ENCODE measurements at regions not wholly inside any gene's neighbourhood (a gene's known extent, or its start where the extent isn't known, plus 50 kb on each side); places are given as distances from the start of the nearest gene placed in this dataset.

DNA sequence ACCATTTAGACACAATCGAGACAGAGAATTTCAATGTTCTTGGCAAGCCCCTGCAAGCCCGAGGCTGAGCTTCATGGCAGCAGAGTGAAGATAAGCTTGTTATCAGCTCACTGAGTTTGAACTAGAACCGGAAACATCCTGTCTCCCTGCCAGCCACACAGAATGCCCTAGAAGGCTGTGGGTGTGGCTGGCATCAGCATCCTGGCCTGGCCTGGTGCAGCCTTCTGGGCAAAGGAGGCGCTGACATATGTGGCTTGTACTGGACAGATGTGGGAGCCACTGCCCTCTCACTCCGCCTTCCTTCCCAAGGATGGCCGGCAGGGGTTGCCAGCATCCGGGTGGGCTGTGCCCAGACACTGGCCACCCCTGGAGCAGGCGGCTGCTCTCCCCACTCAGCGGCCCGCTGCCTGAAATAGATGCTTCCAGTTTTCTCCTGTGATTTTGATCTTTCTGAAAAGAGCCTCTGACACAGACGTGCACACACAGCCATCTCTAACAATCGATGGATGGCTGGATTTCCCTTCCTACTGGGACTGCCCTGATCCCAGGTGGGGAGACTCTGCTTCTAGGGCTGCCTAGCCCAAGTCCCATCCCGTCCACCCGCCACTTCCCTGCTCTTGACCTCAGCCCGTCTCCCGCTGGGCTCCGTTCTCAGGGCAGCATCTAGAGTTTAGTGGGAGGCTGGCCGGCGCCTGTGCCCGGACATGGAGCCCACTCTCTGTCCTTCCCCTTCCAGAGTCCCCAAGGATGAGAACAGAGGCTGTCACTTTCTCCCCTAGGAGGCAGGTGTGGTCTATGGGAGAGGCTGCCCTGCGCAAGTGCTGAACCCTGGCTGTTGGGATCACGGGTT, 149.7 kb downstream of the CTTN start:
- Mint-ChIP-seq H3K27me3 (no peaks in the 10 kb centered on the region), H3K27ac (no peak overlapping the region), H3K9me3 (no peaks in the 10 kb centered on the region), H3K4me3 (no peak overlapping the region), H3K36me3 (ENCODE audit: low read depth) (no peaks in the 10 kb centered on the region), H3K4me1 (no peaks in the 10 kb centered on the region)
- ChIA-PET CTCF (no interaction called here), POLR2A (no interaction called here)
- DNase-seq: no peak

DNA sequence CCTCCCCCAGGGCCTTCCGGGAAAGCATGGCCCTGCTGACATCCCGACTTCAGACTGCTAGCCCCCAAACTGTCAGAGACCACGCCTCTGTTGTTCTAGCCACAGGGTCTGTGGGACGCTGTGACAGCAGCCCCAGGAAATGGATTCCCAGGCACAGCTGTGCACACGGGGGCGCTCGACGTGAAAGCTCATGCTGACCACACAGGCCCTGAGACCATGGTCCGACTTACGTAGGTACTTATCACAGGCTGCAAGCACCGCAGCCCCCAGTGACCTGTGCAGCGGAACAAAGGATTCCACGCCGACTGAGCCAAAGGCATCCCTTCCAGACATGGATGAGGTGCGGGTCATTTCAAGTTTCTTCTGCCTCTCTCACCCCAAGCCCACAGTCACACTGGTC, 150.6 kb downstream of the CTTN start:
- Mint-ChIP-seq H3K4me1 (no peaks in the 10 kb centered on the region), H3K4me3 (no peak overlapping the region), H3K9me3 (no peaks in the 10 kb centered on the region), H3K27ac (no peak overlapping the region), H3K36me3 (ENCODE audit: low read depth) (no peaks in the 10 kb centered on the region), H3K27me3 (no peaks in the 10 kb centered on the region)
- CTCF ChIA-PET: no interaction called here
- no peak for DNase-seq
- POLR2A ChIA-PET: no interaction called here

DNA sequence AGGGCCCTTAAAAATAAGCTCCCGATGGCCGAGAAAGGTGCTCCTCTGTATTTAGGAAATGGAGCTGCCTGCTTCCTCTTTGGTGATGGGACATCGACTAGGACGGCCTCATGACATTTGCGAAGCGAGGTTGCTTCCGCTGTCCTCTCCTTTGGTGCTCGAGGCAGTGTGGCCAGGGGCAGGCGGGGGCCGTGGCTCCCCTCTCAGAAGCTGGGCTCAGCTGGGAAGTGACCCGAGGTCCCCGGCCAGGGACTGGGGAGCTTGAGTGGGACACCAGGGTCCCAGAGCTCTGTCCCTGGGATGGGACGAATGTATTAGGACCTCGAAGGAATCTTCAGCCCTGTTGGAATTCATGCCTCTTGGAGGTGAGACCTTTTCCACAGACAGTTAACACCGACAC, 151.1 kb downstream of the CTTN start:
- no peak for DNase-seq
- ChIA-PET POLR2A (no interaction called here), CTCF (no interaction called here)
- Mint-ChIP-seq H3K27ac (no peak overlapping the region), H3K36me3 (ENCODE audit: low read depth) (no peaks in the 10 kb centered on the region), H3K4me1 (no peaks in the 10 kb centered on the region), H3K9me3 (no peaks in the 10 kb centered on the region), H3K27me3 (no peaks in the 10 kb centered on the region), H3K4me3 (no peak overlapping the region)

DNA sequence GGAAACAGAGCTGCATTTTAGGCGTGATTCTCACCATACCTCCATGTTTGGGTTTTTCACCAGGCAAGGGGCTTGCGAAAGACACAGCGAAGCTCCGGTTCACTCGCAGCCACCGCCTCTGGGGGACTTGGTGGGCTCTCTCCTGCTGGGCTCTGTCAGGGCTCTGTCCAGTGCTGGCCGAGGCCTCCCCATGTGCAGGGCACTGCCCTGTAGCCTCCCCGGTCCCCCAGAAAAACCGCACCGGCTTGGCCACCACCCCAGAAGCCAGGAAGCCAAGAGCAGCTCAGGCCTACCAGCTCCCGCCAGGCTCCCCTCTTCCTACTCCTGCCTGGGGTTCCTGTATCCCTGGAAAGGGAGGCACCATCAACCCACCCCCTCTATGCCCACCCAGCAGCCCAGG, 151.5 kb downstream of the CTTN start:
- no peak for DNase-seq
- Mint-ChIP-seq H3K27ac (no peak overlapping the region), H3K4me3 (no peak overlapping the region), H3K27me3 (no peaks in the 10 kb centered on the region), H3K36me3 (ENCODE audit: low read depth) (no peaks in the 10 kb centered on the region), H3K4me1 (no peaks in the 10 kb centered on the region), H3K9me3 (no peaks in the 10 kb centered on the region)
- POLR2A ChIA-PET: no interaction called here
- CTCF ChIA-PET: no interaction called here

DNA sequence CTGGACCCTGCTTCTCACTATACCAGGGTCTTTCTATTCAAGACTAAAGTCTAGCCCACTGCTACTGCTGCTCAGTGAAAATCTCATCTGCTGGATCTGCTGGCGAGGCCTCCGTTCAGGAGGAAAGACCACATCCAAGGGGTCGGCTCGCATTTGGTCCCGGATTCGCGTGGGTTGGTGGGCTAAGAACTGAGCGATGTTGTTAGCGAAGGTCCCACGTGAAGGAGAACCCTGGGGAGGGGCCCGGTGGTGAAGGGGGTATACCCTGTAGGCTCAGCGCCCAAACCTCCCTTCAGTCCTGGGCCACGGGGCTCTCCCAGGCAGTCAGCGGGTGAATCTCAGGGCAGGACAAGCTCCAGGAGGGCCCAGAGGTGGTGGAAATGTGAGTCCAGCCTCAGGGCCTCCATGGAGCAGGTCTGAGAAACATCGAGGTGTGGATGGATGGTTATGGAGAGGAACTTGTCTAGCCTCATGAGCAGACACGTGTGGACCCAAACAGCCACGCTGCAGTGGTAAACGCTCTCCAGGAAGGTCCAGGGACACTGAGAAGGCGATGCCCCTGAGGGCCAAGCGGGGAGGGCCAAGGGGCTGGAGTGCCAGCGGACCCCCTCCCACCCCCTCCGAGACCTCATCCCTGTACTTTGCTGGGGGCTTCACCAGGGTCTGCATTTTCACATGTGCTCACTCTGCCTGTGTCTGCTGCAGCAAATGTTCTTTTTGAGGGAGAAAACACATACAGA, 152.3 kb downstream of the CTTN start:
- Mint-ChIP-seq H3K4me3 (no peak overlapping the region), H3K27me3 (no peaks in the 10 kb centered on the region), H3K9me3 (no peaks in the 10 kb centered on the region), H3K4me1 (no peaks in the 10 kb centered on the region), H3K36me3 (ENCODE audit: low read depth) (no peaks in the 10 kb centered on the region), H3K27ac (no peak overlapping the region)
- POLR2A ChIA-PET: no interaction called here
- CTCF ChIA-PET: interaction anchor here (1.4 kb wide), 1 partner anchor 76 kb away, joined by 3 read pairs; no protein-coding TSS in a partner anchor
- DNase-seq: no peak

DNA sequence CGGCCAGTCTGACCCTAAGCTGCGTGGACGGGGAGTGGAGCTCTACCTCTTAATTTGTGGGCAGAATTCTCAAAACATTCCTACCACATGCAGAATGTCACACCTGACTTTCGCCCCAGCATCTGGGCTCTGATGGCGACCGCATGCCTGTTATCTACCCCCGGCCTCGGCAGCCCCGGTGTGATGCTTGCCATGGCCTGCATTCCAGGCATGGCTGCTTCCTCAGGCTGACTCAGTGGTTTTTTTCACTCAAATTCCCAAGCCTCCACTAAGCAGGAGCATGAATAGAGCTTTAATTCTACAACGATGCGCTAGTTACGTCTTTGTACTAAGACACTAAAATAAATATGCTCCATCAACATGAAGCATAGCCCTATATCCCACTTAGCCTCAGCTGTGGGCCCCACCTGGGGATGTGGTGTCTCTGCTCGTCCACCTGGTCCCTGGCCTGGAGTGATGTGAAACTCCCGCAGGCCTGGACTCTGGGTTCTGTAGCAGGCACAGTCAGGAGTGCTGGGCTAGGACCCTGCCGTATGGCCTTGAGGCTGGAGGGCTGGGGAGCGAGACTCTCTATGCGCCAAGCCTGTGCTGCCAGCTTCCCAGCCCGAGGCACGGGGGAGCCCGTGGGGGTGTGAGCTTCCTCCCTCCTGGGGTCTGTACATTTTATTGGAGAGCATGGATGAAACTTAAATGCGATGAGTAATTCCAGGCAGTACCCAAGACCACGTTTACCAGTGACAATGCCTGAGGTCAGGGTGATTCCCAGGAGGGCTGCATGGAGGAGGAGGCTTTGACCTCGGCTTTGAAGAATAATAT, 153.2 kb downstream of the CTTN start:
- DNase-seq: no peak
- H3K9me3 Mint-ChIP-seq: no peaks in the 10 kb centered on the region
- H3K36me3 Mint-ChIP-seq (ENCODE audit: low read depth): no peaks in the 10 kb centered on the region
- POLR2A ChIA-PET: no interaction called here
- CTCF ChIA-PET: interaction anchor here (1.0 to 1.4 kb wide), 2 partner anchors 9 to 76 kb away, joined by 3 read pairs; no protein-coding TSS in a partner anchor
- H3K4me1 Mint-ChIP-seq: no peaks in the 10 kb centered on the region
- H3K27me3 Mint-ChIP-seq: no peaks in the 10 kb centered on the region
- H3K27ac Mint-ChIP-seq: no peak overlapping the region
- H3K4me3 Mint-ChIP-seq: no peak overlapping the region

DNA sequence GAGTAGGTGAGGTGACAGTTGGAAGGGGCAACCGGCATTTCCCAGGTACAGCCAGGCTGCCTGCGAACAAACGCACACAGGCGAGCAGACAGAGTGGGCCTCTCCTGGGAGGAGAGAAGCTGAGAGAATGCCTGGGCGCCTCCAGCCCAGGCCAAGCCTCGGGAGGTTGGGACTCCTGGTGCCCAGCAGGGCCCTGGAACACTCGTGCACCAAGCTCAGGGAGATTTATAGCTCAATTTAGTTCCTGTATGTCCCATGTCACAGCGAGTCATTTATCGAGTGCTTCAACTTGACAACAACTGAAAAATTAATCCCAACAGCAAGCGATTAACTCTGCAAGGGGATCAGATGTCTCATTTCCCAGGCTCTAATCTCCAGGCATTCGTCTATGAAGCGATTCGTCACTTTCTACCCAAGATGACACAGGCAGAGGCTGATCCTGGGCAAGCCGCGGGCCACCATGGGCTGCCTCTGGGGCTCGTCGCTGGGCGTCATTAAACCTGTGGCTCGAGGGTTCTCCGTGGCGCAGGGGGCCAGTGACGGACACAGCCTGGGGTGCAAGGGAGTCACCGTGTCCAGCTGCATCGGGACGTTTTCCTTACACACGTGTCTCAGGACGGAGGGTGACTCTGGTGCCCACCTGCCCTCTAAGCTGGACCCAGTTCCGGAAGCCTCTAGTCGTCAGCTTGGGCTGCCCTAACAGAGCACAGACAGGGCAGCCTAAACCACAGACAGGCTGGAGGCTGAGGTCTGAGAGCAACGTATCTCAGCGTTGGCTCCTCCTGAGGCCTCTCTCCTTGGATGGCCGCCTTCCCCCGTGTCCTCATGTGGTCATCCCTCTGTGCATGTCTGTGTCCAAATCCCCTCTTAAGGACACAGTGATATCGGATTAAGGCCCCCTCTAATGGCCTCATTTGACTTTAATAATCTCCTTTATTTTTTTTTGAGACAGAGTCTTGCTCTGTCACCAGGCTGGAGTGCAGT, 154.1 kb downstream of the CTTN start:
- ChIA-PET POLR2A (no interaction called here), CTCF (interaction anchor here (1.0 kb wide), 1 partner anchor 8 kb away, joined by 3 read pairs; no protein-coding TSS in a partner anchor)
- Mint-ChIP-seq H3K4me1 (no peaks in the 10 kb centered on the region), H3K9me3 (no peaks in the 10 kb centered on the region), H3K36me3 (ENCODE audit: low read depth) (no peaks in the 10 kb centered on the region), H3K27me3 (no peaks in the 10 kb centered on the region), H3K27ac (no peak overlapping the region), H3K4me3 (no peak overlapping the region)
- no peak for DNase-seq

DNA sequence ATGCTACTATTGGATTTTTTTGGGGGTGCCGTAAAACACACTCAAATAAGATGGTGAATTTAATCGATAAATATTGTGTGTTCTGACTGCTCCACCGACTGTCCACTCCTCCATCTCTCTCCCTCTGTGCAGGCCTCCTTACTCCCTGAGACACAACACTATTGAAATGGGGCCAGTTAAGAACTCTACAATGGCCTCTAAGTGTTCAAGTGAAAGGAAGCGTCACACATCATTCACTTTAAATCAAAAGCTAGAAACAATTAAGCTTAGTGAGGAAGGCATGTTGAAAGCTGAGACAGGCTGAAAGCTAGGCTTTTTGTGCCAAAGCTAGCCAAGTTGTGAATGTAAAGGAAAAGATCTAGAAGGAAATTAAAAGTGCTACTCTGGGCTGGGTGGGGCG, 156.7 kb downstream of the CTTN start:
- Mint-ChIP-seq H3K27me3 (peaks cover under 1% of the 10 kb centered on the region), H3K4me3 (no peak overlapping the region), H3K4me1 (no peaks in the 10 kb centered on the region), H3K36me3 (ENCODE audit: low read depth) (no peaks in the 10 kb centered on the region), H3K9me3 (no peaks in the 10 kb centered on the region), H3K27ac (no peak overlapping the region)
- POLR2A ChIA-PET: no interaction called here
- no peak for DNase-seq
- CTCF ChIA-PET: interaction anchor here (1.5 kb wide), 1 partner anchor 9 kb away, joined by 3 read pairs; no protein-coding TSS in a partner anchor

DNA sequence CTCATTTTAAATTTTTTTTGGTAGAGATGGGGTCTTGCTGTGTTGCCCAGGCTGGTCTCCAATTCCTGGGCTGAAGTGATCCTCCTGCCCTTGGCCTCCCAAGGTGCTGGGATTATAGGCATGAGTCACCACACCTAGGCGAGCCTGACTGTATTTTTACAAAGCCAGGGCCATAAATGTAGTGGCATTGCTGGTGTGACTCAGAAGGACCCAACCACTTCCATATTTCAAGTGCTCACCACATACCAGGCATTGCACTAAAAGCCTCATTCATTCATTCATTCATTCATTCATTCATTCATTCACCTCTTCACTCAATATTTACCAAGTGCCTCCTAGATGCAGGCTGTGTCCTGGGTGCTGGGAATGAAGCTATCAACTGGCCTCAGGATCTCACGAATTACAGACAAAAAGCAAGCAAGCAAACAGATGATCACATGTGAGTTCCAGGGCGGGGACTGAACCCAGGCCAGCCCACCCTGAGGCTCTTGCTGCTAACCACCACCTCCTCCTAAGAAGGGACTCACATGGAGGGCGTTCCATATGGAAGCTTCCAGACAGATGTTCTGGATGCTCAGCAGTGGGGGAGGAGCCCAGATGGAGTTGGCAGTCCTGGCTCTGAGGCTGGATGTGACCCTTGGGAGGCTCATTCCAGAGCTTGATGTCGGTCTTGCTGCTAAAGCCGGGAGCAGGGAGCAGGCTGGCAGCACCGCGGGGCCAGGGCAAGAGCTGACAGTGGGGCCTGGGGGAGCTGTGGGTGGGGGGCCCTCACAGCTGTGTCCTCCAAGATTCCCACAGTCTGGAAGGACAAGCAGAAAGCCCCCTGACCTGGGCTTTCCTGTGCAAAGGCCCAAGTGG, 158.8 kb downstream of the CTTN start:
- Mint-ChIP-seq H3K4me3 (no peak overlapping the region), H3K36me3 (ENCODE audit: low read depth) (no peaks in the 10 kb centered on the region), H3K4me1 (no peaks in the 10 kb centered on the region), H3K27ac (no peak overlapping the region), H3K27me3 (peaks cover 4% of the 10 kb centered on the region), H3K9me3 (no peaks in the 10 kb centered on the region)
- POLR2A ChIA-PET: no interaction called here
- CTCF ChIA-PET: no interaction called here
- DNase-seq: no peak

DNA sequence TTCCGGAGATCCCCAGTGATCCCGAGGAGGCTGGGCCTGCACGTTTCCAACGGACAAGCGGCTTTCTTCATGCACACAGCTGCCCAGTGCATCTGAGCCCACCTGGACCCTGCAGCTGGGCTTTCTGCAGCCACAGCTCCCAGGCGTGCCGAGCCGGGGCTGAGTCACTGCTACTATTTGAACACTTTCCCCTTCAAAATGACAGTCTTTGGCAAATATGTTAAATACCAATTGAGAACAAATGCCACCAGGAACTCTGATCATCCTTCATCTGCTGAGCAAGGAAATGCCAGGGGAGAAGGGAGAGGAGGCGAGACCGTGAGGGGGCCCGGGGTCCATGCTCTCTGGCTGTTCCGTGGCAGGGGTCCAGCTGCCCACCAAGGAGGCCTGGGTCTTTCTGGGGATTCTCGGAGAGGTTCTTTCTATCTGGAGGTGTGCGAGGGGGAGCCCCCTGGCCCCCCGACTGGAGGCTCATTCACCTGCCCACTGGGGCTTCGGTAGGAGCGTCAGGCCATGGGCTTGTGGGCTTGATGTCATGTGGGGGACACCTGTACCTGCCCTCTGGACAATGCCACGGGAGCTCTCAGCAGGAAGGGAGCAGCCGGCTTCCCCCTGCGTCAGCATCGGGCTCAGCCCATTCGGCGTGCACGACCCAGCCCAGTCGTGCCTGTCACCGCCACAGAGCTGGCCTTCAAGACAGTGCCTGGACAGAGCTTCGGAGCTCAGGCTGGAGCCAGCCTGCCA, 159.6 kb downstream of the CTTN start:
- CTCF ChIA-PET: no interaction called here
- H3K27ac Mint-ChIP-seq: no peak overlapping the region

DNA sequence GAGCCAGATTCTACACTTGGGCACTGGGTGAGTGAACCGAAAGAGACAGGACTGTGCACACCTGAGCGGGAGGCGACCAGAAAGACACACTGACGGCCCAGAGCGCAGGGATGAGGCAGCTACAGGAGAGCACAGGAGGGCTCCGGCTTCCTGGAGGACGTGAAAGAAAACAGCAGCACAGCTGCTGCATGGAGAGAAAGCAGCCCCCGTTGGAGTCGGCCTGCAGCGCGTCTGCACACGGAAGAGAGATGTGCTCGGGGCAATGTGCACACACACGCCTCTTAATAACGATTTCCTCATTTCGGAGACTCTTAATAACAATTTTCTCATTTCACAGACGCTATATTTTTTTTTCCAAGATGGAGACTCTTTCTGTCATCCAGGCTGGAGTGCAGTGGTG, 160.4 kb downstream of the CTTN start:
- Mint-ChIP-seq H3K27ac (no peak overlapping the region), H3K36me3 (ENCODE audit: low read depth) (no peaks in the 10 kb centered on the region), H3K9me3 (no peaks in the 10 kb centered on the region), H3K4me3 (no peak overlapping the region), H3K27me3 (peaks cover 12% of the 10 kb centered on the region), H3K4me1 (no peaks in the 10 kb centered on the region)
- ChIA-PET POLR2A (no interaction called here), CTCF (no interaction called here)
- DNase-seq: no peak

More for the DNA sequence above, 159.6 kb downstream of the CTTN start:
- DNase-seq: no peak
- H3K9me3 Mint-ChIP-seq: no peaks in the 10 kb centered on the region
- no peaks in the 10 kb centered on the region for H3K4me1 Mint-ChIP-seq
- no peaks in the 10 kb centered on the region for H3K36me3 Mint-ChIP-seq (ENCODE audit: low read depth)
- H3K4me3 Mint-ChIP-seq: no peak overlapping the region
- POLR2A ChIA-PET: no interaction called here
- peaks cover 9% of the 10 kb centered on the region for H3K27me3 Mint-ChIP-seq
